ENCODE measurements at regions not wholly inside any gene's neighbourhood (a gene's known extent, or its start where the extent isn't known, plus 50 kb on each side); places are given as distances from the start of the nearest gene placed in this dataset.
"Not testable (repeated sequence)": the region's sequence is repeated elsewhere in the genome, so short reads cannot be mapped to it uniquely, and the experiment has no call there.

- no peak for DNase-seq (ENCODE audit: low read depth)
Measured at GRCh38 chr10:8280946-8281345, 226.5 kb downstream of the GATA3 start.

GRCh38 chr10:8282340-8282739 lies 227.9 kb downstream of the GATA3 start:
- DNase-seq (ENCODE audit: low read depth) = no peak

GRCh38 chr10:8283166-8283905 lies 228.8 kb downstream of the GATA3 start:
- no peak for DNase-seq (ENCODE audit: low read depth)

- DNase-seq (ENCODE audit: low read depth) = no peak
Measured at GRCh38 chr10:8283986-8284385, 229.5 kb downstream of the GATA3 start.

GRCh38 chr10:8285970-8286369 lies 231.5 kb downstream of the GATA3 start:
- DNase-seq (ENCODE audit: low read depth) = not testable (repeated sequence)

GRCh38 chr10:8288600-8288999 lies 234.1 kb downstream of the GATA3 start:
- no peak for DNase-seq (ENCODE audit: low read depth)

- DNase-seq (ENCODE audit: low read depth) = no peak
Measured at GRCh38 chr10:8289186-8289924, 234.9 kb downstream of the GATA3 start.

GRCh38 chr10:8294779-8295178 lies 240.3 kb downstream of the GATA3 start:
- no peak for DNase-seq (ENCODE audit: low read depth)

GRCh38 chr10:8295311-8295710 lies 240.8 kb downstream of the GATA3 start:
- no peak for DNase-seq (ENCODE audit: low read depth)

- no peak for DNase-seq (ENCODE audit: low read depth)
Measured at GRCh38 chr10:8296090-8296733, 241.7 kb downstream of the GATA3 start.

- no peak for DNase-seq (ENCODE audit: low read depth)
Measured at GRCh38 chr10:8296734-8297101, 242.2 kb downstream of the GATA3 start.

GRCh38 chr10:8297107-8297506 lies 242.6 kb downstream of the GATA3 start:
- DNase-seq (ENCODE audit: low read depth) = no peak

GRCh38 chr10:8297959-8298358 lies 243.5 kb downstream of the GATA3 start:
- no peak for DNase-seq (ENCODE audit: low read depth)

GRCh38 chr10:8298896-8299570 lies 244.5 kb downstream of the GATA3 start:
- no peak for DNase-seq (ENCODE audit: low read depth)

- no peak for DNase-seq (ENCODE audit: low read depth)
Measured at GRCh38 chr10:8300925-8301324, 246.4 kb downstream of the GATA3 start.

GRCh38 chr10:8301333-8301732 lies 246.8 kb downstream of the GATA3 start:
- no peak for DNase-seq (ENCODE audit: low read depth)

GRCh38 chr10:8301831-8302230 lies 247.3 kb downstream of the GATA3 start:
- DNase-seq (ENCODE audit: low read depth) = no peak

GRCh38 chr10:8302565-8302964 lies 248.1 kb downstream of the GATA3 start:
- DNase-seq (ENCODE audit: low read depth) = no peak

GRCh38 chr10:8304861-8305260 lies 250.4 kb downstream of the GATA3 start:
- DNase-seq (ENCODE audit: low read depth) = no peak

GRCh38 chr10:8305876-8306652 lies 251.6 kb downstream of the GATA3 start:
- no peak for DNase-seq (ENCODE audit: low read depth)

GRCh38 chr10:8306685-8307364 lies 252.3 kb downstream of the GATA3 start:
- DNase-seq (ENCODE audit: low read depth) = no peak

Measured in stimulated activated CD8-positive, alpha-beta memory T cell treated with anti-CD3 and anti-CD28 coated beads, Interleukin-7, amount 100 ng/mL, for 24 hours (primary cell).